Activated CD4-positive, alpha-beta T cell treated with anti-CD3 and anti-CD28 coated beads, Interleukin-10, Interleukin-2, amounts not matched to agents 100 ng/mL and 50 ng/mL, durations not matched to agents 16 hours and 8 hours (primary cell): ENCODE measurements at regions not wholly inside any gene's neighbourhood (a gene's known extent, or its start where the extent isn't known, plus 50 kb on each side); places are given as distances from the start of the nearest gene placed in this dataset.
"Not testable (repeated sequence)": the region's sequence is repeated elsewhere in the genome, so short reads cannot be mapped to it uniquely, and the experiment has no call there.

Experiments
- DNase-seq: peaks from one replicate; pipeline ENCODE4 v3.0.0-alpha.2; 2020

DNA sequence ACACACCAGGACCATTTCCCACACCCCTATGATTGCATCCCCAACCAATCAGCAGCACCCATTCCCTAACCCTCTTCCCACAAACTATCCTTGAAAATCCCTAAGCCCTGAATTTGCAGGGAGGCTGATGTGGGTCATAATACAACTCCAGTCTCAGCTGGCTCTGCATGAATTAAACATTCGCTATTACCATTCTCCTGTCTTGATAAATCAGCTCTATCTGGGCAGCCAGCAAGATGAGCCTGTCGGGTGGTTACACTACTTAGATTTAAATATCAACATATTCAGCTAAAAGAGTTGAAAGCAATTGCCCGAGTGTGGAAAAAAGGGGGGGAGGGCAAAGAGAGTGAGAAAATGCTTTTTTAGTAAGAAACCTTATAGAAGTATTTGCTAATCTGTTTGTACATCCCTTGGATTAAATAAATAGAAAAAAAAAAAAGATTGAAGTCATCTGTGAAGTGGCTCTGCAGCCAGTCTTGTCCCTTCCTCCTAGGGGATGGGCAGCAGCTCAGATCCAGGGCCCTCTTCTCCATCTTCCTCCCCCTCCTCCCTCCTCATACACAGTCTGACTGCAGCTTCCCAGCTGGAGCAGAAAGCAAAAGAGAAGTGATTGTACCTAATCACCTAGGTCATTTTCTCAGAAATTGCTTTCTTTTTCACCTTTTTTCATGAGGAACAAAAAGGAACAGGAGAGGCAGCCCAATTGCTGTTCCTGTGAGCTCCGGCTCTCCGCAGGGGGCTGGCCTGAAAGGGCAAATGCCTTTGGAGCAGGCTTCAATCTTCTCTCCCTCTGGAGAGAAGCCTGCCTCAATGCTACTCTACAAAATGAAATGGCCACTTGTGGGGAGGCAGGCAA is 356.6 kb upstream of the SULF2 start:
- no peak for DNase-seq

DNA sequence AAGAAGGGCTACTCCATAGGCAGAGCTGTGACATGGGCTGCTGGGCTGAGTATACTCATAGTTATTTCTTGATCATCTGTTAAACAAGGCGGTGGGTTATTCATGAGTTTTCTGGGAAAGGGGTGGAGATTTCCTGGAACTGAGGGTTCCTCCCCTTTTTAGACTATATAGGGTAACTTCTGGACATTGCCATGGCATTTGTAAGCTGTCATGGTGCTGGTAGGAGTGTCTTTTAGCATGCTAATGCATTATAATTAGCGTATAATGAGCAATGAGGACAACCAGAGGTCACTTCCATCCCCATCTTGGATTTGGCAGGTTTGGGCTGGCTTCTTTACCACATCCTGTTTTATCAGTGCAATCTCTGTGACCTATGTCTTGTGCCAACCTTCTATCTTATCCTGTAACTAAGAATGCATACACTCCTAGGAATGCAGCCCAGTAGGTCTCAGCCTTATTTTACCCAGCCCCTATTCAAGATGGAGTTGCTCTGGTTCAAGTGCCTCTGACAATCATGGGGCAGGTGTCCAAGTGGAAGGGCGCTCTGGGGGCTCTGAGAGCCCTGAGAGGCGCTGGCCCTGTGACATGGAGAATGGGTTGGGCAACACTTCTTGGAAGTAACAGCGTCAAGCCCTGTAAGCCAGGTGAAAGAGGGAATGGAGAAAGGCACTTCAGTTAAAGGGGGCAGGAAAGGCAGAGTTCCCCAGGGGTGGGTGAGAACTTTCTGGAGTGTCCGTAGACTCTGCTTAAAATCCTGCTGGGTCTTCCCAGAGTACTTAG is 354.2 kb upstream of the SULF2 start:
- DNase-seq: no peak

DNA sequence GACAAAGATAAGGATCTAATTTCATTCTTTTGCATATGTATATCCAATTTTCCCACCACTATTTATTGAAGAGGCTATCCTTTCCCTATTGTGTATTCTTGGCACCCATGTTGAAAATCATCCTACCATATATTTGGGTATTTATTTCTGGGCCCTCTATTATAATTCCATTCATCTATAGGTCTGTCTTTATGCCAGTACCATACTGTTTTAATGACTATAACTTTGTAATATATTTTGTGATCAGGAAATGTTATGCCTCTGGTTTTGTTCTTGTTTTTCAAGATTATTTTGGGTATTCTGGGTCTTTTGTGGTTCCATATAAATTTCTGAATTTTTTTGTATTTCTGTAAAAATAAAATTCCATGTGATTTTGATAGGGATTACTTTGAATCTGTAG is 347.6 kb upstream of the SULF2 start:
- DNase-seq: no peak

DNA sequence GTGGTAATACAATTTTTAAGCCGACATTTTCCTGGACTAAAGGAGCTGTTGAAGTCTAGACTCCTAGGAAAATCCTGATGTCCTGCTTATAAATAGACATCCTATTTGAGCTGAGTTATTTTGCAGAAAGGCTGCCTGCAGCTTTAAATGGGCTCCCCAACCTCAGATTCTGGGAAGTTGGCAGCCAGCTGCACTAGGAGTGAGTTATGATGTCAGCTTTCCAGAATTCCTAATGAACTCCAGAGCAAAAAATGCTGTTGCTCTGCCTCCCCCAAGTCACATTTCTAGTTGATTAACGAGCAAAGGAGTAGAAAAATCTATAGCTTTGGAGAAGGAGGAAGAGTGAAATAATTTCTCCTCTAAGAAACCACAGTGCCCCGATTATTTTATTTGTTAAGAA is 346.3 kb upstream of the SULF2 start:
- no peak for DNase-seq

DNA sequence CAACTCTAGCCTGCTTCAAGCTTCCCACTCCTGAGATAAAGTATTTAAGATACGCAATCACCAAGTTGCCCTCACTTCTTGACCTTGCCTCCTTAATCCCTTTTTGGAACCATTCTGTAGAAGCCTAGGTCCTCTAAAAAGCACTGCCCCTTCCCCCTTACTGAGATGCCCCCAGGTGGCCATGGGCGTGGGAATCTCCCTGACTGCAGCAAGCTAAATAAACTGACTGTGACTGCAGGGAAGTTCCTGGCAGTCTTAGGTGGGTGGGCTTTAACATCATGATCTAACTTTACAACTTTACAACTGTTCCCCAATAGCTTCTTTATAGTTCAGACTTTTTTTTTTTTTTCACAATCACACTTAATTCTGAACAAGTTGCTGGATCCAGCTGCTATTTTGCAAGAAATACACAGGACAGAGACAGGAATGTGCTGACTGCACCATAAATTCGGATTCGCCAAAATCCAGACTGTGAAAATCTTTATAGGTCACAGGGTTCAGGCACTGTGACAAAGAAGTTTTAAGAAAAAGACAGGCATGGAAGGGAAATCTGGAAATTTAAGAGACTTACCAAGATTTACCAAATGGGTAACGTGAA is 344.2 kb upstream of the SULF2 start:
- DNase-seq: no peak

DNA sequence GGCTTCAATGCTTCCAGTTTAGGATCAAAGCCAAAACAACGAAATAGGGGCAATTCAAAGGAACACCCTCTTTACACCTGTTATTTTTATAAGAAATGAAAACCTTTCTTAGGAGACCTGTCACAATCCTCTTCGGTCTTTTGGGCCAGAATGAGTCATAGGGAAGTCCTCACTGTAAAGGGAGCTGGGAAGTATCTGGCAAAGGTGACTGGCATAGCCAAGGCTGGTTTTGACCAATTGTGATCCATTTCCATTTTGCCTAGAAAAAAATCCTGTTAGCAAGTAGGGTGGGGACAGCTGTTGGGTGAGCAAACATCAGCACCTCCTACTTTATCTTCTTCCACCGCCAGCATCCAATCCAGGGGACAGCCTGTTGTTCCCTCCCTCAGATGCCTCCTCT is 343.2 kb upstream of the SULF2 start:
- no peak for DNase-seq

DNA sequence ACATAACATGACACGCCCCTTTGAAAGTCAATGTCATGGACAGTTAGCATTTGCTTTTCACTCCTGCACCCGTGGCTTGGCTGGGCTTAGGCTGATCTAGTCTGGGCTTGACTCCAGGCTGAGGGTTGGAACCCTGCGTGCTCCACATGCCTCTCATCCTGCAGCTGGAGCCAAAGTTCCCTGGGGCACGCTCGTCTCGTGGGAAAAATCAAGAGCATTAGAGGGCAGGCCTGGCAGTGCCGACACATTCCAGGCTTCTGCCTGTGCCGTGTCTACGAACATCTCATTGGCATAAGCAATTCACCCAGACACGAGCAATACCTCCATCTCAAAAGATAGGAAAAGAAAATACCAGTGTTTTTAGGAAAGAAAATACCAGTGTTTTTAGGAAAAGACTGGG is 342.7 kb upstream of the SULF2 start:
- DNase-seq: not testable (repeated sequence)

DNA sequence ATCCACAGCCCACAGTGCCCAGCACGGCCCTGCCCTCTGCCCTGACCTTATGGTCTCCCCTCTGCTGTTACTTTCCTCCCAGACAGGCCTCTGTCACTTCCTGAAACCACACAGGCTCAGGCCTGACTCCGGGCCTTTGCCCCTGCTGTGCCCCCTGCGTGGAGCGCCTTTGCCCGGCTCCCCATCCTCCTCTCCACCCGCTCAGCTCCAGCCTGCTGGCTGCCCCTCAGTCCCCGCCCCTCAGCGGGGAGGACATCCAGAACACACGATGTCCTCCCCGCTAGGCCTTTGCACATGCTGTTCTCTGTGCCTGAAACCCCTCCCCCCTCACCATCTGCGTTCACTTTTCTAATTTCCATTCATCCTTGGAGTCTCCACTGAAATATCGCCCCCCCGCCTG is 341.9 kb upstream of the SULF2 start:
- not testable (repeated sequence) for DNase-seq

DNA sequence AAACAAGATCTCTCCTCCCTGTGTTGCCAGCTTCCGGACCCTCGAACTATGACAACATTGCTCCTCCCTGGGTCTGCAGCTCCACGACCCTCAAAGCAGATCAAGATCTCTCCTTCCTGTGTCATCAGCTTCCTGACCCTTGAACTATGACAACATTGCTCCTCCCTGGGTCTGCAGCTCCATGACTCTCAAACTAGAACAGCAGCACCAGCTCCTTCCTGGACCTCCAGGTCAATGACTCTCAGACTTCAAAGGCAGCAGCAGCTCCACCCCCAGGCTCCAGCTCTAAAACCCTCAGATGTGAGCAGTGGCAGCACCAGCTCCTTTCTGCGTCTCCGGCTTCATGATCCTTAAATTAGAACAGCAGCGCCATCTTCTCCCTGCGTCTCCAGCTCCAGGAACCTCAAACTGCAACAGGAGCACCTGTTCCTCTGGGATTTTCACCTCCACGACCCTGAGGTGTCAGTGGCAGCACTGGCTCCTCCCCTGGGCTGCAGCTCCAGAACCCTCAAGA is 341.0 kb upstream of the SULF2 start:
- no peak for DNase-seq

DNA sequence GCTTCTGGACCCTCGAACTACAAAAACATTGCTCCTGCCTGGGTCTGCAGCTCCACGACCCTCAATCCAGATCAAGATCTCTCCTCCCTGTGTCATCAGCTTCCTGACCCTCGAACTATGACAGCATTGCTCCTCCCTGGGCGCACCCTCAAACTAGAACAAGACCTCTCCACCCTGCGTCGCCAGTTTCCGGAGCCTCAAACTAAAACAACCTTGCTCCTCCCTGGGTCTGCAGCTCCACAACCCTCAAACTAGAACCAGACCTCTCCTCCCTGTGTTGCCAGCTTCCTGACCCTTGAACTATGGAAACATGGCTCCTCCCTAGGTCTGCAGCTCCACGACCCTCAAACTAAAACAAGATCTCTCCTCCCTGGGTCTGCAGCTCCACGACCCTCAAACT is 339.7 kb upstream of the SULF2 start:
- DNase-seq: no peak

DNA sequence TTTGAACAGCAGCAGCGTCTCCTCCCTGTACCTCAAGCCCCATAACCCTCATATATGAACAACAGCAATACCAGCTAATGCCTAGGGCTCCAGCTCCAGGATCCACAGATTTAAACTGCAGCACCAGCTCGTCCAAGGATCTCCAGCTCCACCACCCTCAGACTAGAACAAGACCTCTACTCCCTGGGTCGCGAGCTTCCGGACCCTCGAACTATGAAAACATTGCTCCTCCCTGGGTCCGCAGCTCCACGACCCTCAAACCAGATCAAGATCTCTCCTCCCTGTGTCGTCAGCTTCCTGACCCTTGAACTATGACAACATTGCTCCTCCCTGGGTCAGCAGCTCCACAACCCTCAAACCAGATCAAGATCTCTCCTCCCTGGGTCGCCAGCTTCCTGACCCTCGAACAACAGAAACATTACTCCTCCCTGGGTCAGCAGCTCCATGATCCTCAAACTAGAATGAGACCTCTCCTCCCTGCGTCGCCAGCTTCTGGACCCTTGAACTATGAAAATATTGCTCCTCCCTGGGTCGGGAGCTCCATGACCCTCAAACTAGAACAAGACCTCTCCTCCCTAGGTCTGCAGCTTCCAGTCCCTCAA is 339.0 kb upstream of the SULF2 start:
- DNase-seq: no peak

DNA sequence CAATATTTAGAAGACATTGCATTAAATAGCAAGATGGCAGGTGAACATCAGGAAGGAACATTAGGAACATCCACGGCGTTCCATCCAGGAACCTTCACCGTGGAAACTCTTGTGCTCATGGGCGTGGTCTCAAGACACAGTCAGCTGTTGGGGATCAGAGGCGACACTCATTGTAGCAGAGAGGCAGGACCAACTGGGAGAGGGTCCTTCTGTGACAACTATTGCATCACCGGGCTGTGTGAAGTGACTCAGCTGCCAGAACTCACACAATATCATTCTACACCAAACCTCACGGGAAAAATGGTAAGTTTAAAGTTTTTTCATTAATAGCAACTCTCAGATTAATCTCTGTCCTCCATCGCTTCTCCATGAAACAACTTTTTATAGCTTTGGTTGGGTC is 334.8 kb upstream of the SULF2 start:
- no peak for DNase-seq

DNA sequence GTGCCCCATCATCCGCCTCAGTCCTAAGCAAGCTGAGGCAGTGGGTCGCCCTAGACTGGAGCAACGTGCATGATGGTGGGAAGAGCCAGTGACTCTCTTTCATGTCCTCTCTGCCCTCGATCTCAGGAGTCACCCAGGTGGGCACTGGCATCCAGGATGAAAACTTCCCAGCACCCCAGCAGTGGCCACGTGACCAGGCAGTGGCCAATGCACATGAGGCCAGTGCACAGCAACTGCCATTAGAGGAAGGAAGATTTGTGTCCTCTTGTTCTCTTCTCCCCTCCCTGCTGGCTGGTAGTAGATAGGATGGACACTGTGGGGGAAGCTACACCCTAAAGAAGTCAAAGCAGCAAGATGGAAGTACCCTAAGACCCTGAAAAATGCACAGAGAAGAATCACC is 334.1 kb upstream of the SULF2 start:
- not testable (repeated sequence) for DNase-seq

DNA sequence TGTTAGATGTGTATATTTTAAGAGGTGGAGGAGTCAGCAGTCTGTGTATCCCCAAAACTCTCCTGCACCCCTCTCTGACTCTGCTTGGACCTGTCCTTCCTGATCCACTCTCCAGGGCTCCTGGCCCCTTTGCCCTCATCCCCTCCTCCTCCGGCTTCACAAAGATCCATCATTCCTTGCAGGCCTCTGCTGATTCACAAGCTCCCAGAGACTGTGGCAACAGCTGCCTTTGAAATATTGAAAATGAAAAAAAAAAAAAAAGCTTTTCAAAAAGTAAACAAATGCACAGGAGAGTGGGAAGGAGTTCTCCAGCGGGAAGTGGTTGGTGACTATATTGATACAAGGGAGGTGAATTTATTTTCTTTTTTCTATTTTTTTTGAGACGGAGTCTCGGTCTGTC is 330.2 kb upstream of the SULF2 start:
- DNase-seq: no peak

DNA sequence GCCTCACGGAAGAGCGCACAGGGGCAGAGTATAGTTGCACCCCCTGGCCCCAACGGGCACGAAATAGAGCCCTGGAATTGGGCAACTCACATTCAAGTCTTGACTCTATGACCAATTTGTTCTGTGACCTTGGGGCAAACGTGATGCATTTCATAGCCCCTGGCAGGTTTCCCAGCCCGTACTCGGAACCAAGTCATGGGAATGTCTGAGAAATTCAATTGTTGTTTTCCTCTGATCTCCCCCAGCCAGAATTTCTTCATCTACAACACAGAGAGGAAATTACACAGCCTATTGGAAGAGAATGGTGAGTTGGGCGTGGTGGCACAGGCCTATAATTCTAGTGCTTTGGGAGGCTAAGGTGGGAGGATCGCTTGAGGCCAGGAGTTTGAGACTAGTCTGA is 322.3 kb upstream of the SULF2 start:
- DNase-seq: no peak

DNA sequence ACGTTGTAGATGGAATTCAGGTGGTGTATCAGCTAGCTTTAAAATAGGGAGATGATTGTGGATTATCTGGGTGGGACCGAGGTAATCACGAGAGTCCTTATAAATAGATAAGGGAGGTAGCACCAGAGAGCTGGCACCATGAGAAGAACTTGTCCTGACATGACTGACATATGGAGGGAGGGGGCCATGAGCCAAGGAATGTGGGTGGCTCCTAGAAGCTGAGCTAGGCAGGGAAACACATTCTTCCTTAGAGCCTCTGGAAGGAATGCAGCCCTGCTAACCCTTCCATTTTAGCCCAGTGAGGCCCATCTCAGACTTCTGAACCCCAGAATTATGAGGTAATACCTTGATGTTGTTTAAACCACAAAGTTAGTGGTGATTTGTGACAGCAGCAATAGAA is 321.1 kb upstream of the SULF2 start:
- no peak for DNase-seq

DNA sequence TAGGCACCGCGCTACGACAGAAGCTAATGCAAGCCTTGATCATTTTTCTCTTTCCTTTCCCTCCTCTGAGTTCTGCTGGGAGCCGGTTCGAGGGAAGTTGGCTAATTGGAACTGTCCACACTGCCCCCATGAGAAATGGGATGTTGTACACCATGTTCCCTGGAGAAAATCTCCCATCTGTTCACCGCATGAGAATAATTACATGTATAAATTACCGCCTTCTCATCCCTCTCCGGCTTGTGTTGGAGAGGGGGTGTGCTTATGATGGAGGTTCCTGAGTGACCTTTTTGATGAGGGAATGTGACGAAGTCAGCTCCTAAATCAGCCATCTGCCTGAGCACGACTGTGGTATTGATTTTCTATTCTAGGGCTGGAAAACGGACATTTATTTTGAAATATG is 320.2 kb upstream of the SULF2 start:
- DNase-seq: no peak

DNA sequence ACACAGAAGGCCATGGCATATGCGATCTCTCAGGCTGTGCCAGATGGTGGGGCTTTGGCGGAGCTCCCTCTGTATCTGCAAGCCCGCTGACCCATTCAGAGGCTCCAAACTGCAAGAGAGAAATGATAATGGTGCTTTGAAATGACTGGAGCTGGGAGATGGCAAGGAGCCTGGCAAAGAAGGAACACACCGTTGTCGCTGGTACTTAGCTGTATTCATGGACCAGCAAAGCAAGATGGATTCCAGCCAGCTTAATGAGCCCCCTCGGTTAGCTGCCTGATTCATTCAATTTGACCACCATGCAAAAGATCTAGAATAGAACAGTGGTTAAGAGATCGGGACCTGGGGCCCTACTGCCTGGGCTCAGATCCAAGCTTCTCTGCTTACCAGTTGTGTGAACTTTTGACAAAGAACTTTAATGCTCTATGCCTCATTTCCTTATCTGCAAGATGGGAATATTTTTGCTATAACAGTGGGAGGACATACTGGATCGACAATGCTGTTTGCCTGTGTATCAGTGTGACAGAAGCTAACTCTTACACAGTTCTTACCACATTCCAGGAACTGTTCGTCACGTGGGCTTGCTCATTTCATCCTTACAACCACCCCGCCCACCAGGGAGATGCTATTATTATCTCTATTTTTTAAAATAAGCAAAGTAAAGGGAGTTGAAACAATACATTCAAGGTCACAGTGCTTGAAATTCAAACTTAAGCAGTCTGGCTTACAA is 317.8 kb upstream of the SULF2 start:
- DNase-seq: no peak

DNA sequence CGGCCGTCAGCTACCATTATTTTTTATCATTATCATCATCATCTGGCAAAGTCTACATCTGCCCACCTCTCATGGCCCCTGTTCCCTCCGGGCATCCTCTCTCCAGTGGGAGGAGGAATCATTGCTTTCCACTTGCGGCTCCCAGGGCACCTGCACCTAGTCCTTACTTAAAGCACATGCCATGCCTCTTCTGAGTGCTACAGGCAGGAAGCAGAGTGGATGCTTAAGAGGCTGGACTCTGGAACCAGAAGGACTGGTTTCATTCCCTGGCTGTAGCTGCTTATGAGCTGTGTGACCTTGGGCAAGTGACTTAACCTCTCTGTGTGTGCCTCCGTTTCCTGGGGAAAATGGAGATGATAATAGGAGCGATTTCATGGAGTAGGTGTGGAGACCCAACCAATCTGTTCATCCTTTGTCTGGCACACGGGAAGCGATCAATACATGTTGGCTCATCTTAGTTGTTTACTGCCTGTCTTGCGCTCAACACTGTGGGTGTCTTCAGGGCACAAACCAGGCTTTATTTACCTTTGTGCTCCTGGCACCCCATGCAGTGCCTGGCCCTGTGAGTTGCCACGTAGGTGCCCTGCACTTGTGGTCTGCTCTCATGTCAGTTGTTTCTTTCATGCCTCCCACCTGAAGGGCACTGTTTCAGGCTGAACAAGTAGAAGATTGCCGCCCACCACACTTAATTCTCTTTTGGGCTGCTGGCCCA is 317.0 kb upstream of the SULF2 start:
- DNase-seq: no peak

DNA sequence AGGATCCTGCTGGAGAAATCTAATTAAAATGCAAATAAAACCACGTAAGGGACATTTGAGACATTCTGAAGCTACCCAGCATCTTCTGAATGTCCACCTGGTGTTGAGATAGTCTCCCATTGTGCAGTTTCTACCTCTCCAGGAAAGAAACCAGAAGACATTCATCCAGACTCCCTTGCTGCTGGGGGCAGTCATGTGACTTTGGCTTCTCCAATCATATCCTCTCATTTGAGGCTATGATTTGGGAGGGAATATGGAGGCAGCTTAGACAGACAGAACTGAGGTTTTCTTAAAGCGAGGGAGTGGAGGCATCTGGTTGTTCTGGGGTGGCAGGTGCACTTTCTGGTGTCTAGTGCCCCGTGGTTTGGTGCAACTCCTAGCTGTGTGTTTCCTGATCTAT is 315.2 kb upstream of the SULF2 start:
- DNase-seq: no peak

DNA sequence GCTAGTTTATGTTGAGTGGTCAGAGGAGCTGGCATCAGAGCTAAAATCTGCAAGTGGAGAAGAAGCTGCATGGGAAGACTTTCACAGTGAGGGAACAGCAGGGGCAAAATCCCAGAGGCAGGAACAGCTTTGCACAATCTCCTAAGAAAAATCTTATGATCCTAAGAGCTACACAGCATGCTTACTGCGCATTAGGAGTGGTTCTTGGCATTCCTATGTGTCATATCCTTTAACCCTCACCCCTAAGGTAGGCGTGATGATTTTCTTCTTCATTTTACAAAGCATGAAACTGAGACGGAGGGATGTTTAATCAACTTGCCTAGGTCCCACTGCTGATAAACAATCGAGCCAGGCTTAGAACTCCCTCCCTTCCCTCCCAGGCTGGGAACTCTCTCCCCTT is 313.6 kb upstream of the SULF2 start:
- no peak for DNase-seq

DNA sequence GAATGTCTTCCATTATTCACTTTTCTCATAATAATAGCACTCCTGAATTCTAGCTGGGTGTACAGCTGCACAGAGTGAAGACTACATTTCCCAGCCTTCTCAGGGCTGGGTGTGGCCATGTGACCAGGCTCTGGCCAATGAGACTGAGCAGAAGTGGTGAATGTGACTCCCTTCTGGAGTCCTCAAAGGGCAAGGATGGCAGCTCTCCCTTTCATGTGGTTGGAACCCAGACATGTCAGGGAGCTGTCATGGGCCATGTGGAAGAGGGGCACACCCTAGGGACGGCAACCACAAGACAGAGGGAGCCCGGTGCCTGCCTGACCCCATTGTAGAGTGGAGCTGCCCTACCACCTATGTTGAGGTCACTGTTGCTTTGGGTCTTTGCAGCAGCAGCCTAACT is 312.8 kb upstream of the SULF2 start:
- DNase-seq: peak; percentile 5
